Amniotic epithelial cell (primary cell): ENCODE measurements at regions not wholly inside any gene's neighbourhood (a gene's known extent, or its start where the extent isn't known, plus 50 kb on each side); places are given as distances from the start of the nearest gene placed in this dataset.
"Not testable (repeated sequence)": the region's sequence is repeated elsewhere in the genome, so short reads cannot be mapped to it uniquely, and the experiment has no call there.

ENCODE experiments used
- DNase-seq: peaks from one replicate; pipeline ENCODE4 v3.0.0-alpha.2; 2010; ENCODE audit warnings: low read depth

DNA sequence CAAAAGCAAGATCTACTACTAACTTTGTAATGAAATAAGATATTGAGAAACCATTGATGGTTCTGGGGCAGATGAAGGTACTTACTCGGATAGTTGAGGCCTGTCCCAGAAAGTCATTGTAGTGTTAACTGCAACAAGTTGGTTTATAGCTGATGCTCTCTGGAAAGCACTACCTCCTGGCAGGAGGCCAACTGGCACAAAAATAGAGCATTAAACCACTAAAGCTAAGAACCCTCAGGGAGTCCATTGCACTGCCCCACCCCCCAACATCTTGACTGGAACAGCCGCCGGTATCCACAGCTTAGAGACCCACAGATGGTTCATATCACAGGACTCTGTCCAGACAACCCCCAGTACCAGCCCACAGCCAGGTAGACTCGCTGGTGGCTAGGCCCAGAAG, 552.5 kb upstream of the CRIM1 start:
- no peak for DNase-seq

DNA sequence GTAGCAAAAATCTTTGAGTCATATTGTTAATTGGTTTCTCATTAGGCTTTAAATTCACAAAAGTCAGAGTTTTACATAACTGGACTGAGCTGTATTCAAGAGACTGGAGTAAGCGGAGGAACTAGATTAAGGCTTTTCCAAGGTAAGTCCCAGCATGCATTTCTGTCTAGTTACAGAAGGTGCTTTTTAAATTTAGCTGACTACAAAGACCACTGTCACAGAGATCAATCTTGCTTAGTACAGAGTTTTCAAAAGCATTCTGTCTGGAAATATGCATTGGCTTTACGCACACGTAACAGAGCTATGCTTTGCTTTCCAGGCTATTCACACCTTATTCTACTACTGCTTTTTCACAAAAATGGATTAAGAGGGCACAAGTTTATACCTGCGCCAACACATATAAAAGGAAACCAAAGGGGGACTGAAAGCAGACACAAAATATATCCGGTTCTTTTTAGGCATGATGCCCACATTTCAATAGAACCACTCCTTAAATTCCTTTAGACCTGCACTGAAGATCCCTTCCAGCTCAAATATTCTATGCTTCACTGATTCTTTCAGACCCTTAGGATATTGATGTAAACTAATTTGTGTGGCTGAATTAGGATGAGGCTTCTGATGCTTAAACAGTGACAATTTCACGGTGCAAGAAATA, 560.7 kb upstream of the CRIM1 start:
- no peak for DNase-seq

DNA sequence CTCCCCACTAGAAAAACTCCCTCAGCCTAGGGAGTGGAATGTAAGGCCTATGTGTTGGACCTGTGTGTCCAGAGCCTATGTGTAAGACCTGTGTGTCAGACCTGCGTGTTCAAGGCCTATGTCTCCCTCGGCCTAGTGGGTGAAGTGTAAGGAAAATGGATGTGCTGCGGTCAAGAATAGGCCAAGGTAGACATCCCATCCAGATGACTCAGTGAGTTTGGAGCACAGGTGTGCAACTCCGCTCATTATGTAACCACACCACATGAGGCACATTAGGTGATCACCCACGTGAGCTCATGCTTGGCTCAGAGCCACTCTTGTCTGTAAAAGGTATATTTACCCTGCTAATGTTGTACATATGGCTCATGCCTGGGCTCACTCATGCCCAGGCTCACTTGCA, 565.3 kb upstream of the CRIM1 start:
- DNase-seq: no peak

DNA sequence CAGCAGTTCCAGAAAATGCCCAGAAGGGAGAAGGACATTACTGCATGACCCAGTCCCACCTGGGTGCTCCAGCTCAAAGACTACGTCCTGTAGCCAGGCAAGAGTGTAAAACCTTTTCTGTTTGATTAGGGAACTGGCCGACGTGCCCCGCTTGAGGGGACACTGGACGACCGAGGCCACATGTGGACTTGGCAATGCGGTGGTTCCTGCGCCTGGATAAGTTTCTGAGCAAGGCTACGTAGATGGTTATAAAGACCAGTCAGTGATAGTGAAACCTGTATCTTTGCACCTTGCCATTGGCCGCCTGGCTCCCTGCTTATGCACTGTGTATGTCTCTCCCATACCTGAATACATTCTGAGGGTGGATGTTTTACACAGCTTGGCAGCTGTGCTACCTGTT, 567.0 kb upstream of the CRIM1 start:
- no peak for DNase-seq

DNA sequence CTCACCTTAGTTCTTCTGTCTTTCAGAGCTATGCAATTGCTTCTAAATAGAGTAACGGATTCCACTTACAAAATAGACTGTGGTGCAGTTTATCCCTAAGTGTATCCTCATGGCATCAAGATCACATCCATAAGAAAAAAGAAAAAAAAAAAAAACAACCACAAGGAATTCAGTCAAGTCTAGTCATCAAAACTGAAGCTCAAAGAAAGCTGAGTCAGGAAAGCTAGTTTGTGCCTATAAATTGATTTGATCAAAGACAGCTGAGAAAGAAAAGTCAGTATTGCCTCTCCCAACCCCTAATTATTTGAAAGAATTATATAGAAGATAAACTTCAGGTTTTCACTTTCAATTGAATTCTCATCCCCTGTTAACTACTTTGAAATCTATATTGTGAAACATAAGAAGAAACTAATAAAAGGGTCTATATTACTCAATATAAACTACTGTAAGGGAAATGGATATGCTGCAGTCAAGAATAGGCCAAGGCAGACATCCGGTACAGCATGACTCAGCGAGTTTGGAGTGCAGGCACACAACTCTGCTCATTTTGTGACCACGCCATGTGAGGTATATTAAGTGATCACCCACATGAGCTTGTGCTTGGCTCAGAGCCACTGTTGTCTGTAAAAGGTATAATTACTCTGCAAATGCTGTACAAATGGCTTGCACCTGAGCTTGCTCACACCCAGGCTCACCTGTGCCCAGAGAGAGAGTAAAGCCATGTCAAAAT, 568.1 kb upstream of the CRIM1 start:
- DNase-seq: peak; percentile 0

DNA sequence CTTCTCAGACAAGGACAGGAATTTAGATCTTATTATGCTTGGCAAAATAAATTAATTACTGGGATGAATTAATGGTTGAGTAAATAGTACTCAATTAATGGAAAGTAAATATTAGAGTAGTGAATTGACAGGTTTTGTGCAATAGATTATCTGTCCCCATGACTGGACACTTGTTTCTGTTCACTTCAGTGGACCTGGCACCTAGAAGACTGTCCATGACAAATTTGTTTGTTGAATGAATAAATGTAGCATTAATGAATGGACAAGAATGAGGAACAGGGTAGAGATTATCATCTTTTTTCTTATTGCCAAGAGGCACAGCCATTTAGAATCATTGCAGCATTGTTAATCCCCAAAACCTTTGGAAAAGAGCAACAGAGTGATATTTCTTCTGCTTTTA, 570.0 kb upstream of the CRIM1 start:
- no peak for DNase-seq

DNA sequence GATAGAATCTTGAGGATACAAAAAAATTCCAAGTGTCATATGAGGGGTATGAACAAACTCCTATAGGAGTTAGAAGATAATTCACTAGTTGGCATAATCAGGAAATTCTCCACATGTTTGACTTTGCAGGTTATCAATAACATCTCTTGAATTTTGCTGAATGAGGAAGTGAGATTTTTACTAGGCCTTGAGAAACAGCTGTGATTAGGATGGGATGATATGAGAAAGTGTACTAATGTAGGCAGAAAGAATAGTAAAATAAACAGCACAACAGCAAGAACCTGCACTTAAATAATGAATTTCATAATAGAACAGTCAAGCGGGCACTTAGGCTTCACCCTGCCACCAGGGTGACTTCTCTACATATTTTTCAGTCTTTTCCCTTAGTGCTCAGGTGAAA, 570.8 kb upstream of the CRIM1 start:
- DNase-seq: no peak

DNA sequence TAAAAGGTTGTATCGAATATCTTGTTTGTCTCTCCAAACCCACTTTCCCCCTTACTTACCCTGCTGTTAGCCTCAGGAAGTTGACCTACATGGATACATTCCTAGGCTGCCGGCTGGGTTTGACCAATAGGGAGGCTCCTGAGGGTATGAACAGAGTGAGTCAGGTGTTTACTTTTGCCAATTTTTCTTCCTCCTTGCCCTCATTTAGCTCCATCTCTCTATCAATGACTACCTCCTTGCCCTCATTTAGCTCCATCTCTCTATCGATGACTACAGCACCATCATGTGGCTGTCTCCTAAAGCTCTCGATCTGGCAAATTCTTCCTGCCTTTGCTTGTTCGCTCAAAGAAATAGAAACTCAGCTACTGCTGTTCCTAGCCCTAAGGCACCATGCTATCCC, 571.9 kb upstream of the CRIM1 start:
- no peak for DNase-seq

DNA sequence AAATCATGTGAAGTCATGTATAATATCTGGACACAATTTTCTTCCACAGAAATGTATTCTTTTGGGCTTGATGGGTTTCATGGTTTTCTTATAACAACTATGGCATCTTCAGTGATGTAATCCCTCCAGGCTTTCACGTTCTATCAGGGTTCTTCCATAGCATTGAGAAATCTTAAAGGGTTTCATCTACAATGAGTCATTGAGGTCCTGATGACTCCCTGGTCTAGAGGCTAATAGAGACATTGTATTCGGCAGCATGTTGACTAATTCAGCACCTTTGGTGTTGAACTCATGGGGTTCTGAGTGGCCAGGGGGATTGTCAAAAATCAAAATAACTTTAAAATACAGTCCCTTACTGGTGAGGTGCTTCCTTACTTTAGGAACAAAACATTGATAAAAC, 614.0 kb upstream of the CRIM1 start:
- no peak for DNase-seq

DNA sequence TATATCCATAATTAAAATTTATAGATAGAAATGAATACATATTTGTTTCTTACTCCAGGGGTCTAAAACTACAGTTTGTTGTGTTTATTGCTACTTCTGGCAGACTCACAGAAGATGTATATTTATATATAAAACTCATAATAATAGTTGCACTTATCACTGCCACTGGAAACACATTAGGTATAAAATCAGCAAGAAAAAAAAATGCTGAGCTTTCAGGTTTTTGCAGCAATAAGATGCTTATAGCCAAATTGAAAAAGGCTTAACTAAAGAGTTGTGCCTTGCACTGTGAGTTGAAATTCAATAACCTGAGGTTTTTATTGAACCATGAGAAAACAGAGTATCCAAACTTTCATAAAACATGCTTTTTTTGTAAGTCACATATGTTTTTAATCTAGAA, 623.9 kb upstream of the CRIM1 start:
- no peak for DNase-seq

DNA sequence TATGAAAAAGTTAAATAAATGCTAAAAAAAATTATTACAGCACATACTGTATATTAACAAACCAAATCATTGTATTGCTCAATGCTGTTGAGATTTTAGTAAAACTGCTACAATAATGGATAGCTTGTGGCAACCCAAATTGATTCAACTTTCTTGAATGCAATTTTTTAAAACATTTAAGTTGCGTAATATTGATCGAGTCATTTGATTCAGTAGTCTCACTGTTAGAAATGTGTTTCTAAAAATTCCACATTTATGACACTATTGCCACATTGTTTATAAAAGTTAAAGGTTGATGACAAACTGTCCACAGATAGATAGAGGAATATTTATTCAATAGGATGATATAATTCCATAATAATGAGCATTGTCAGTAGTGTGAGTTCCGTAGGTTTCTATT, 640.7 kb upstream of the CRIM1 start:
- DNase-seq: no peak

DNA sequence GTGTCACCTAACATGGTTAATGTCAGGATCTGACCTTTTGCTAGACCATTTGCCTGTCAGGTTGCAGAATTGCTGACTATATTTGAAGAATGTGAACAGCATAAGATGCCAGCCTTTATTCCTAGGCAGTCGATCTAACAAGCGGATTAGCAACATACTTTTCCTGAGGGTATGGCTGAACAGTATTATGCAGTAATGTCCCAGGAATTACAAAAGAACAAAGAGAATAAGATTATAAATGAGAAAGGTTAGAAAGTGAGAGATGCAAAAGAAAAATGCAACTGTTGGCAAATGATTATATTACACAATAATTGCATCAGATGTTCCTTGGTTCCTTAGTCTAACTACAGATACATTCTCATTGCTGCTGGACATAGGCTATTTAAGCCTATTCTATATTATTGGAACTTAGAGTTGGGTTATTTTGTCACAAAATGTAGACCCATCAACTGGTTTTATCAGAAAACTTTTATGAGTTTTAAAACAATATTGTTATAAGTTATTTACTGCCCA, 647.1 kb upstream of the CRIM1 start:
- no peak for DNase-seq

DNA sequence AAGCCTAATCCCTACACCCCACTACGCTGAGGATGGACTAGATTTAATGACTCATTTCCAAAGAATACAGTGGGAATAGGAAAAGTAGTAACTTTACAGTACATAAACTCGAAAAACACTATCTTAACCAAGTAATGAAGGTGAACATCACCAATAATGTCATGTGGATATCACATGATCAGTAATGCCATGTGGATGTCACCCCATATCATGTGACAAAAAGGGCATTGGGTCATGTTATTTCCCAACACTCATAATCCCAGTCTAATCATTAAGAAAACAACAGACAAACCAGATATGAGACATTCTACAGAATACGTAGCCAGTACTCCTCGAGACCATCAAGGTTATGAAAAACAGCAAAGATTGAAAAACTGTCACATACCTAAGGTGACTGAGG, 667.3 kb upstream of the CRIM1 start:
- no peak for DNase-seq

DNA sequence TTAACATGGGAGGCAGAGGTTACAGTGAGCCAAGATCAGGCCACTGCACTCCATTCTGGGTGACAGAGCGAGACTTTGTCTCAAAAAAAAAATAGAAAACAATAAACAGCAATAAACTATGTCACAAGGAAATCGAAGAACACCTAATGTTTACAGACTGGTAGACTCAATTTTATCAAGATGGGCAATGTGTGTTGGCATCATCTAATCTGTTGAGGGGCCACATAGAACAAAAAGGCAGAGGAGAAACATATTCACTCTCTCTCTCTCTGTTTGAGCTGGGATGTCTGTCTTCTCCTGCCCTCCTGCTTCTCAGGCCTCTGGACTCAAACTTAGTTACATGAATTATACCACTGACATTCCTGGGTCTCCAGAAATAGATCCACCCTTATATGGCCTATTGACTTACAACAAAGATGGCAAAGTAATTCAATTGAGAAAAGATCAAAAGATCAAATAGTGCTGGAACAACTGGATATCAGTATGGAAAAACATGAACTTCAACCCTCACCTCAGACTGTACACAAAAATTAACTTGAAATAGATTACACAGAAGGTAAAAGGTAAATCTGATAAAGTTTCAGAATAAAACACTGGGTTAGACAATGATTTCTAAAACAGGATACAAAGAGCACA, 703.8 kb upstream of the CRIM1 start:
- DNase-seq: no peak

DNA sequence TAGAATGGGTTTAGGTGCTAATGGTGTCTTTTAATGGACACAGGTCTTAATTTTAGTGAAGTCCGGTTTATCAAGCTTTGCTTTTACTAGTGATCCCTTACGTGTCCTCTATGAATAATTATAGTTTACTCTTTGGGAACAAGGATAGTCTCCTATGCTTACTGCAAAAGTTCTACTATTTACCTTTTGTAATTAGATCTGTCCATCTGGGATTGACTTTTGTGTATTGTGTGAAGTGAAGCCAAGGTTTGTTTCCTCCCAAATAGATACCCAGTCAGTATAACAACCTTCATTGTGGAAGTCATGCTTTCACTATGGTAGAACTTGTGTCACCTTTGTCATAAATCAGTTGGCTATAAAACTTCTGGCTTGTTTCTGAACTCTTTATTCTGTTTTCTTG, 740.9 kb upstream of the CRIM1 start:
- DNase-seq: no peak

DNA sequence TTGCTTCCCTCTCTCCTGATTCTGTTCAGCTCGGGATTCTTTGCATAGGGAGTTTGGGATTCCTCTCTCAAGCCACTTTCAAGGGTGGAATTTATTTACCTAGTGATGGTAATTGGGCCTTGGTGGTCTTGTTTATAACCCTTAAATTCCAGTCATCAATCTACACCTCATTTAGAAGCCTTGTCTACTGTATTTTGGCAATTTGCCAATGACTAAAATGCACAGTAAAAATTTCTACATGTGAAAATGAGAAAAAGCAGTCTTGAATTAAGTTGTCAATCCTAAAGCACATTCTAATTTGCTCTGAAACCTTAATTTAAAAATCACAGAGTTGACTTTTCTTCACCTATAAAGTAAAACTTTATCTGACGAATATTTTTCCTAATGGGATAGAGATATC, 749.2 kb upstream of the CRIM1 start:
- DNase-seq: no peak

DNA sequence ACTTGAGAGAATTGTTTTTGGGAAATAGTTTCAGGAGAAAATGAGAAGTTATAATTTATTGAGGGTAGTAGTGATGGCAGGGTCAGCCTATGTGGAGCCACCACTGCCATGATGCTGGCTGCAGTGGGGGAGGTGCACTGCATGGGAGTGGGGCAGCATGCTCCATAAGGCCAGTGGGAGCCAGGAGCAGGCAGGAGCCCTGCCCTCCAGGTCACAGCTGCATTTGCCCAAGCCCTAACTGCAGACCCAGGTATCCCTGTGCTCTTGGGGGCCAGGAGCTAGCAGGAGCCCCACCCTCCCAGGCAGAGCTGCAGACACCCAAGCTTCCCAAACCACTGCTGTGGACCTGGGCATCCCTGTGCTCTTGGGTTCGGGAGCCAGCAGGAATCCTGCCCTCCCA, 757.3 kb upstream of the CRIM1 start:
- no peak for DNase-seq

DNA sequence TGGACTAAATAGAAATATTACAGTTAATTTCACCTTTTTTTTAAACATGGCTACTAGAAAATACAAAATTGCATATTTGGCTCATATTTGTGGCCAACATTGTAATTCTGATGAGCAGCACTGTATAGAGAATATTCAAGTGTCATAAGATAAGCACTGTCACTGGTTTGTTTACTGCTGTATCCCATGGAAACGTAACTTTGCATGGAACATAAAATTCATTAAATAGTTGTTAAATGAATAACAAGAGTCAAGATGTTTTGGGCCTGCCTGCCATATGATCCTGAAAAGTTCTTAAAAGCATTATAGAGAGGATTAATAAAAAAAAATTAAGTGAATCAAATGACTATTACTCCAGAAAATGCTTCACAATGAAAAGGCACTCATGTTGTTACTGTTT, 763.7 kb upstream of the CRIM1 start:
- no peak for DNase-seq

DNA sequence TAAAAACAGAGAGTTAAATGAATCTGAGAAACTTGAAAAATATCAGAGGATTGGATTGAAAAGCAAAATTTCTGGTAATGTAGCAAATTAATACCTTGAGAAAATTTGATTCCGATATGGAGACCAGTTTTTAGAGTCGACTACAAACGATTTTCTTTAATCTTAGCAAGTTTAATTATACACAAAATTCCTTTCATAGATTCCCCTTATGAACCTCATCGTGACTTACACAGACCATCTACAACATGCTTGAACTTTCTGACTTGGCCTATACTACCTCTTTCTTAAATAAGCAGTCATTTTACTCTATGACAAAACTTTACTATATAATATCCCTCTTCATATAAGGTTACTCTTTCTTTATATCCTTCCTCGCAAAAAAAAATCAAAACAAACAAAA, 769.6 kb upstream of the CRIM1 start:
- no peak for DNase-seq

DNA sequence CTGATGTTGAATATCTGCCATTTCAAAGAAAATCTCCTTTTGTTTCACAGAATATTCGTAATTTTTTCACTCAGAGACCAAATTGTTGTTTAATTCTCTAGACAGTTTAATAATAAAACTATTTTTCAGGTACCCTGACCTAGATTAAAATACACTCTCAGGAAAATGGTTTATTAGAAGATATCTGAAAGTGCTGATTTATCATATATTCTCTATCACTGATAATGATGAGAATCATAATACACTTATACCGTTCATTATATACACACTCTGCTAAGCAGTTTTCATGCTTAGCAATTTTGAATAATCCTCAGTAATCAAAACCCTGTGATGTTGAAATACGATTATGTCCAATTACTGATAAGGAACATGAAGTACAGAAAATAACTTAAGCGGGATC, 772.9 kb upstream of the CRIM1 start:
- DNase-seq: no peak

DNA sequence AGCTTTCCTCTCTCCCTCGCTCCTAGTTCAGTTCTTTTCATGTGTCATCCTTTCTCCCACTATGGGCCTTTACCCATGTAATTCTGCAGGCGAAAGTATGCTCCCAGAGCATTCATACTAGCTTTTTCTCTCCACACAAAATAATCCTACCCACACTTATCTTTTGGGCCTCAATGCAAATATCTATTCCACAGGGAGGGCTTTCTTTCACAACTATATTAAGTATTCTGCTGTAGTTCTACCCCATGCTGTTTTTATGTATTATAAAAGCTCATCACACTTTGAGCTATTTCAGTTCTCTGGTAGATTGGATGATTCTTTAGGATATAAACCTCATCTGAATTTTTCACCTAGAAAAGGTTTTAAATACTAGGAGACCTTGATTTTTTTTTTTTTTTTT, 774.6 kb upstream of the CRIM1 start:
- DNase-seq: no peak

DNA sequence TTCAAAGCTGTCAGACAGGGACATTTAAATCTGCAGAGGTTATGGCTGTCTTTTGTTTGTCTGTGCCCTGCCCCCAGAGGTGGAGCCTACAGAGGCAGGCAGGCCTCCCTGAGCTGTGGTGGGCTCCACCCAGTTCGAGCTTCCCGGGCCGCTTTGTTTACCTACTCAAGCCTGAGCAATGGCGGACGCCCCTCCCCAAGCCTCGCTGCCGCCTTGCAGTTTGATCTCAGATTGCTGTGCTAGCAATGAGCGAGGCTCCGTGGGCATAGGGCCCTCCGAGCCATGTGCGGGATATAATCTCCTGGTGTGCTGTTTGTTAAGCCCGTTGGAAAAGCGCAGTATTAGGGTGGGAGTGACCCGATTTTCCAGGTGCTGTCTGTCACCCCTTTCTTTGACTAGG, 787.0 kb upstream of the CRIM1 start:
- DNase-seq: not testable (repeated sequence)

DNA sequence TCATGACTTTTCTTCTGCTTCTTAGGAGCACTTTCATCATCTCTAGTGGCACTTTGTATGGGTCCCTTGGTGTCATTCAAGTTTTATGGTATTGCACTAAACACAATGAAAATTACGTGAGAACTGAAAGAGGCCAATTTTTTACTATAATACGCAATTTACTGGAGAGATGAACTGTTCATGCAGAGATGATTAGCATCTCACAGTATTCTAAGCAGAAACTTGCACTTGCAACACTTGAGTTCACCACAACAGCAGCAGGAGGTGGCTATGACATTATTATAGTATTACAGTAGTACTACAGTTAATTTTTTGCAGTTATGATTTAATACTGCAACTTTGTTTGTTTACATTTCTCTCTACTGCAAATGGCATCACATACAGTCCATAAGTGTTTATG, 793.1 kb upstream of the CRIM1 start:
- DNase-seq: no peak

DNA sequence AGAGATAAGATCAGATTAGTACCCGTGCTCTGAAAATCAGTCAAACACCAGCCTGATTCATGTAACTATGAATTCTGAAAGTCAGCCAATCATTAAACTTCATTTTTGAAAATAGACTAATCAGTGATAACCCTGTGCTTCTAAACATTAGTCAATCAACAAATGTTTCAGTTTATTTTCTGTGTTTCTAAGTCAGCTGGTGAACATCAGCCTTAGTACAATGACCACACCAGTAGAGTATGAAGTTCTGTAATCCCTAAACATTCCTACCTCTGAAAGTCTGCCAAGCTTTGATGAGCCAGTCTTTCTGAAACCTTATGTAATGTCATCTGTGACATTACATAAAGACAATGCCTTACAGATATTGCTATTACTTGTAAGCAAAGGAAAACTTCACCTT, 807.4 kb upstream of the CRIM1 start:
- peak; percentile 0 for DNase-seq
